ENCODE measurements at regions not wholly inside any gene's neighbourhood (a gene's known extent, or its start where the extent isn't known, plus 50 kb on each side); places are given as distances from the start of the nearest gene placed in this dataset.

DNA sequence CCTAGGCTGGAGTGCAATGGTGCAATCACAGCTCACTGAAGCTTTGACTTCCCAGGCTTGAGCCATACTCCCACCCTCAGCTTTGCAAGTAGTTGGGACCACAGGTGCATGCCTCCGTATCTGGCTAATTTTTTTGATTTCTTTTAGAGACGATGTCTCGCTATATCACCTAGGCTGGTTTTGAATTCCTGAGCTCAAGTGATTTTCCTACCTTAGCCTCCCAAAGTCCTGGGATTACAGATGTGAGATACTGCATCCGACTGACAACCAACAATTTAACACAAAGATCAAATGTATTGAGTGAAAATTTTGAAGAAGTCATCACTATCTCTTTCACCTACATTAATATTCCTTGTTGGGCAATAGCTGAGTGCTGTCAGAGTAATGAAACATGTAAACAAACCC is 181.6 kb downstream of the MYCN start:
- no peak for TF ChIP-seq POLR2AphosphoS5 (IDR thresholded peaks at IDR 0.05)
- TF ChIP-seq, protein P1, sequence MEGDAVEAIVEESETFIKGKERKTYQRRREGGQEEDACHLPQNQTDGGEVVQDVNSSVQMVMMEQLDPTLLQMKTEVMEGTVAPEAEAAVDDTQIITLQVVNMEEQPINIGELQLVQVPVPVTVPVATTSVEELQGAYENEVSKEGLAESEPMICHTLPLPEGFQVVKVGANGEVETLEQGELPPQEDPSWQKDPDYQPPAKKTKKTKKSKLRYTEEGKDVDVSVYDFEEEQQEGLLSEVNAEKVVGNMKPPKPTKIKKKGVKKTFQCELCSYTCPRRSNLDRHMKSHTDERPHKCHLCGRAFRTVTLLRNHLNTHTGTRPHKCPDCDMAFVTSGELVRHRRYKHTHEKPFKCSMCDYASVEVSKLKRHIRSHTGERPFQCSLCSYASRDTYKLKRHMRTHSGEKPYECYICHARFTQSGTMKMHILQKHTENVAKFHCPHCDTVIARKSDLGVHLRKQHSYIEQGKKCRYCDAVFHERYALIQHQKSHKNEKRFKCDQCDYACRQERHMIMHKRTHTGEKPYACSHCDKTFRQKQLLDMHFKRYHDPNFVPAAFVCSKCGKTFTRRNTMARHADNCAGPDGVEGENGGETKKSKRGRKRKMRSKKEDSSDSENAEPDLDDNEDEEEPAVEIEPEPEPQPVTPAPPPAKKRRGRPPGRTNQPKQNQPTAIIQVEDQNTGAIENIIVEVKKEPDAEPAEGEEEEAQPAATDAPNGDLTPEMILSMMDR (IDR thresholded peaks at IDR 0.05), result no peak

Data from sigmoid colon (tissue), 4 donors.